ENCODE measurements at regions not wholly inside any gene's neighbourhood (a gene's known extent, or its start where the extent isn't known, plus 50 kb on each side); places are given as distances from the start of the nearest gene placed in this dataset.
A peak's percentile ranks its signal among the peaks of the same experiment; 100 is the strongest.

GRCh38 chr18:70452501-70452900 is 163.7 kb downstream of the SOCS6 start:
- H2AFZ ChIP-seq = no peak overlapping the region
- TF ChIP-seq EZH2 (IDR thresholded peaks at IDR 0.05; ENCODE audit: borderline replicate concordance) (no peak), EZH2phosphoT487 (IDR thresholded peaks at IDR 0.05; ENCODE audit: low read depth, severe bottlenecking, unreplicated experiment) (no peak), CTCF (IDR thresholded peaks at IDR 0.05; ENCODE audit: poor library complexity) (no peak)
- no peak overlapping the region for H3K27ac ChIP-seq
- H3K4me2 ChIP-seq = no peak overlapping the region
- no peak overlapping the region for H3K4me3 ChIP-seq
- 83% methylated on average over 14 of the region's 14 CpGs for WGBS (ENCODE audit: low lambda C conversion rate, missing lambda C conversion rate)
- H4K20me1 ChIP-seq (ENCODE audit: insufficient read depth, poor library complexity, severe bottlenecking) = no peaks in the 10 kb centered on the region
- H3K9me3 ChIP-seq (ENCODE audit: low read depth) = no peaks in the 10 kb centered on the region
- H3K27me3 ChIP-seq = no peaks in the 10 kb centered on the region
- no peak for DNase-seq (ENCODE audit: low spot score)
- no peaks in the 10 kb centered on the region for H3K4me1 ChIP-seq (ENCODE audit: insufficient read depth)
- H3K79me2 ChIP-seq = no peaks in the 10 kb centered on the region
- H3K36me3 ChIP-seq (replicated peaks; ENCODE audit: insufficient read depth, low read depth) = no peaks in the 10 kb centered on the region
- no peaks in the 10 kb centered on the region for H3K9me2 ChIP-seq (replicated peaks; ENCODE audit: insufficient read depth)

- Histone ChIP-seq H3K9me2 (replicated peaks; ENCODE audit: insufficient read depth) (no peaks in the 10 kb centered on the region), H3K9me3 (ENCODE audit: low read depth) (no peaks in the 10 kb centered on the region), H3K4me2 (no peak overlapping the region), H3K4me1 (ENCODE audit: insufficient read depth) (no peaks in the 10 kb centered on the region), H3K79me2 (no peaks in the 10 kb centered on the region), H3K36me3 (replicated peaks; ENCODE audit: insufficient read depth, low read depth) (no peaks in the 10 kb centered on the region), H3K27ac (no peak overlapping the region), H3K4me3 (no peak overlapping the region), H3K27me3 (no peaks in the 10 kb centered on the region), H2AFZ (no peak overlapping the region), H4K20me1 (ENCODE audit: insufficient read depth, poor library complexity, severe bottlenecking) (no peaks in the 10 kb centered on the region)
- 45% methylated on average over 2 of the region's 2 CpGs for WGBS (ENCODE audit: low lambda C conversion rate, missing lambda C conversion rate)
- TF ChIP-seq EZH2phosphoT487 (IDR thresholded peaks at IDR 0.05; ENCODE audit: low read depth, severe bottlenecking, unreplicated experiment) (no peak), EZH2 (IDR thresholded peaks at IDR 0.05; ENCODE audit: borderline replicate concordance) (no peak), CTCF (IDR thresholded peaks at IDR 0.05; ENCODE audit: poor library complexity) (peak; percentile 60)
- DNase-seq (ENCODE audit: low spot score) = no peak
These were observed 161.8 kb downstream of the SOCS6 start for GRCh38 chr18:70450426-70451253.

- no peak for TF ChIP-seq EZH2phosphoT487 (IDR thresholded peaks at IDR 0.05; ENCODE audit: low read depth, severe bottlenecking, unreplicated experiment)
- no peak for TF ChIP-seq CTCF (IDR thresholded peaks at IDR 0.05; ENCODE audit: poor library complexity)
- no peak for TF ChIP-seq EZH2 (IDR thresholded peaks at IDR 0.05; ENCODE audit: borderline replicate concordance)
- Histone ChIP-seq H2AFZ (no peak overlapping the region), H3K9me3 (ENCODE audit: low read depth) (no peaks in the 10 kb centered on the region), H3K27ac (no peak overlapping the region), H3K36me3 (replicated peaks; ENCODE audit: insufficient read depth, low read depth) (no peaks in the 10 kb centered on the region), H3K4me1 (ENCODE audit: insufficient read depth) (no peaks in the 10 kb centered on the region), H4K20me1 (ENCODE audit: insufficient read depth, poor library complexity, severe bottlenecking) (no peaks in the 10 kb centered on the region), H3K79me2 (no peaks in the 10 kb centered on the region), H3K9me2 (replicated peaks; ENCODE audit: insufficient read depth) (no peaks in the 10 kb centered on the region), H3K4me2 (no peak overlapping the region), H3K4me3 (no peak overlapping the region), H3K27me3 (no peaks in the 10 kb centered on the region)
- no peak for DNase-seq (ENCODE audit: low spot score)
- WGBS (ENCODE audit: low lambda C conversion rate, missing lambda C conversion rate) = 60% methylated on average over 3 of the region's 3 CpGs
These were observed 159.7 kb downstream of the SOCS6 start for GRCh38 chr18:70448588-70448987.
